GM19239 (cell line): ENCODE measurements at regions not wholly inside any gene's neighbourhood (a gene's known extent, or its start where the extent isn't known, plus 50 kb on each side); places are given as distances from the start of the nearest gene placed in this dataset.

Source experiments
- DNase-seq: peaks from one replicate; pipeline ENCODE4 v3.0.0; 2011; ENCODE audit warnings: low spot score; ENCODE audit not compliant: insufficient read length
- FAIRE-seq: peaks from 2 replicates; lab custom pipeline; 2011; peaks lifted over from hg19 to GRCh38; lab: Jason Lieb, UNC

DNA sequence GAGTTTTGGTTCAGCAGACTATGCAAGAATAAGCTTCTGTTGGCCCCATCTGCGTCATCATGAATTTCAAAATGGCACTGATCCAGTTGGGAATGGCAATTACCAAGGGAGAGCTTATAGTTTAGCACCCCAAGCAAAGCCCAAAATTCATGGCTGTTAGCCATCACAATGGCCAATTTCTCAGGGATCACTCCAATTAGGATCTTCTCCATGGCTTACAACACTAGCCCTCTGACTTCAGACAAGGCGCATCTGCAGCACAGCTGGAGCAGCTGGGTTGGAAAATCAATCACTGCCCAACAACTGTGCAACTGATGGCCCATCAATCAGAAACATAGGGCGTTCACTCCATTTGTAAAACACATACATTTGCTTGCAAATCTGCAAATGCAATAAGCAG lies 273.6 kb downstream of the SRBD1 start:
- DNase-seq (no peak), FAIRE-seq (no peak)

DNA sequence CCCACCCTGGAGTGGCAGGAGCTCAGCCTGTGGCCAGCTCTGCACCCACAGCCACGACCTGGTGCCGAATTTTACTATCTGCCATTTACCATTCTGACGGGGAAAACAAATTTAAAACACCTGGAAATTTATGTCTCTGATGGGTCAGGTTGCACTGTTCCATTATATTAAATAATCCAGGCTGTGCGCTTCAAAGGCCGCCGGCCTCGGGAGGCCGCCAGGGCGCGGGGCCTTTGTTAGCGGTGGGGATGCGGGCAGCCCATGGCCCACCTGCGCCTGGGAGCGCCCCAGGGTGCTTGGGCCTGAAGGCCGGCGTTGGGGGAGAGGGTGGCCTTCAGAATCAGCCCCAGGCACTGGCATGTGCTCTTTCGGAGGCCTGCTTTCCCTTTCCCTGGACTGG lies 276.9 kb downstream of the SRBD1 start:
- no peak for FAIRE-seq

DNA sequence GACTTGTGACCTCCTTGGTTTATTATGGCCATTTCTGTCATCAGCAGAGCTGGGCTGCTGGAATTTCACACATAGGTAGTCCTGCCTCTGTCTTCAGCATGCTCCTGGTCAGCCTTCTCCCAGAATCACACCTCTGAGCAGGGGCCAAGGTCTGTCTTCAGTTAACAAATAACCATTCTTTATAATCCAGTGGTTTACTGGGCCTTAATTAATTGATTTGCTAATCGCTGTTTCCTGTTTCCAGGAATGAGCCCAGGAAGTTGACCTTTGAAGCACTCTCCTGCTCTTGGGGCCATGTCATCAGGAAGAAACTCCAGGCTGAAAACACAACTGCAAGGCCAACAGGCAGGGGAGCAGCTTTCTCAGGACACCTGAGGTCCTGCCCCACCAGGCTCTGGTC lies 278.5 kb downstream of the SRBD1 start:
- DNase-seq: no peak

More for the DNA sequence above, 276.9 kb downstream of the SRBD1 start:
- no peak for DNase-seq

DNA sequence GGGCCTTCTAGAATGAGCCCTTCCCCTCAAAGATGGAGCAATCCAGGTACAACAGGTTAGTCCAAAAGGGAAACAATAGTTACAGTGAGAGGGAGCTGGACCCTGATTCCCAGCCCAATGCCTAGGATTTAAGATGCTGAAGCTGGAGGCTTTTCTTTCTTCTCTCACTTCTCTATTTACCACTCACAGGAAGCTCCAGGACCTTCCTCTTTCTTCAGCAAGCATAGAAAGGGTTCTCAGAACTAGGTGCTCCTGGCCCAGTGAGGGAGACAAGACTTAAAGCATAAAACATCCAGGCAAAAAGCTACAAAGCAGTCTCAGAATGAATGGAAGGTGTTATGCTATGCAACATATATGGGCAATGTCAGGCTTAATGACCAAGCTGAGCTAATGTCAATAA lies 279.0 kb downstream of the SRBD1 start:
- DNase-seq: no peak
- no peak for FAIRE-seq

More for the DNA sequence above, 278.5 kb downstream of the SRBD1 start:
- FAIRE-seq: no peak

DNA sequence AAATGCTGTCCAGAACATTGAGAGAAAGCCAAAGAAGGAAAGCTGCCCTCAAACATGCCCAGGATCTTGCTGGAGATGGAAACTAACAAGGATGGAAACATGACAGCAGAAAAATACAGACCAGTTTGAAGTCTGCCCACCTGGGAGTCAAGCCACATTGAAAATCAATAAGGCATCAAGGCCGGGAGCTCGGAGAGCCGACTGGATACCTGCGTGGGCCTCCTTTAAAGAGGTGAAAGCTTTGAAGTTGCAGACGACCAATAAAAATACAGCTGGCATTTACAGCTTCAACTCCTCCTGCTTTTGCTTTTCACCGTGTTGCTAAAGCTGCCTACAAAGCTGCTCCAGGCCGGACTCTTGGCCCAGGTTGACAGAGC lies 279.7 kb downstream of the SRBD1 start:
- no peak for FAIRE-seq
- no peak for DNase-seq

DNA sequence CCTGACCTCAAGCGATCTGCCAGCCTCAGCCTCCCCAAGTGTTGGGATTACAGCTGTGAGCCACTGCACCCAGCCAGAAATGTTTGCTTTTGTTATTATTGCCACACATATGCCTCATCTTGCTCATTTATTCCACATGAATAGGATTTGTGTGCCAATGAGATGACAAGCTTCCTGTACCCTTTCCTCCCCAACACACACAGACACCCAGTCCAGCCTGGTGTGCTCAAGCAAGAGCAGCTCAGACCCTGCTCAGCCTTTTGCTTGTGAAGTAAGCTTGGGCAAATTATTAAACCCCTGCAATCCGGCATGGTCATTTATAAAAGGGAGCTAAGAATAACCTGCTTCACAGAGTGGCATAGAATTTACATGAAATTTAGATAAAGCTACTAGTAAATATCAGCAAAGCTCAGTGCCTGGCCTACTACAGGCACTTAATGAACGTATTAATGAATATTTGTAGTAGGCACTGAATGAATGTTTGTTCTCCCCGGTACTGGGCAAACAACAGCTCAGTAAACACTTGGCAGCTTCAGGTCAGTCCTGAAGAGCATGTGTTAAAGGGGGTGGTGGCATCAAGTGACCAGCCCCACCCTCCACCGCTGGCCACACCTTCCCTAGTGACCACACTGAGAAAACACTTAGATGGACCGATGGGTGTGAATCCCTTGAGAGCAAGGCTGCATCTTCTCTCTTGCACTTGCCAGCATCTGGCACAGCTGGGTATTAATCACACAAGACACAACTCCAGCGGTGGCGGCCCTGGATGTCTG lies 280.2 kb downstream of the SRBD1 start:
- FAIRE-seq (no peak), DNase-seq (no peak)

DNA sequence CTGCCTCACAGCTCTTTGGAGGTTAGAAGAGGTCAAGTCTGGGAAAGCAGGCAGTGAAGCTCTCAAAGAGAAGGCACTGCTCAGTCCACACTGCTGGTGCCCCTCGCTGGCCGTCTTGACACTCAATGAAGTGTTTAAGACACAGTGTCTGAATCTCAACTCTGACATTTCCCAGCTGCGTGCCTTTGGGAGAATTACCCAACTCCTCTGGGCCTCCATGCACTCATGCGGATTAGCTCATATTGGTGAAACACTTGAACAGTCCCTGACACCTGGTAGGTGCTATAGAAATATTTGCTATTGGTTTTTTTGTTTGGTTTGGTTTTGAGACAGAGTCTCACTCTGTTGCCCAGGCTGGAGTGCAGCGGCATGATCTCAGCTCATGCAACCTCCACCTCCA lies 281.0 kb downstream of the SRBD1 start:
- no peak for DNase-seq

DNA sequence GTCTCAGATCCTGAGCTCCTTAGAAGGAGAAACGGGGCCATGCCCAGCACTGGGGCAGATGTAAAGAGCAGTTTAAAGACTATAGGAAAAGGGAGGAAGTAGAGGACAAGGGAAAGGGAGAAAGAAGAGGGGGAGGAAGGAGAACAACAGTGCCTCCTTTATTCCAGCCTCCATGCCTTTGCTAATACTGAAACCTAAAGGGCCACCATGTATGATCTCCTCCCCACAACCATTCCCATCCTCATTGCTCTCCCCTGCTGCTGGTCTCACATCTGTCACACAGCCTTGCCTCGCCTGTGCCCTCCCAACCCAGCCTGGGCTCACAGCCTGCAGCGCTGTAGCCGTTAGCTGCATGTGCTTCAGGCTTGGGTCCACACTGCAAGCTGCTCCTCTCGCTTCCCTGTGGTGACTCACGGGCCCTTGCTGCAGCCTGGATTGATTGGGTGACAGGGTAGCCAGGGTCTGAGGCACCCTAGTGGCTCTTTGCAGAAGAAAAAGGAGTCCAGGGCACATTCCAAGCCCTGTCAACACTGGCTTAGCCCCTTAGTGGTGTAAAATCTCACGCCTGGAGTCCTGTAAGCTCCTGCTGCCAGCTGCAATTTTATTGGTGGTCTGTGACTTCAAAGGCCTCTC lies 281.9 kb downstream of the SRBD1 start:
- DNase-seq: no peak
- FAIRE-seq: no peak

More for the DNA sequence above, 281.0 kb downstream of the SRBD1 start:
- no peak for FAIRE-seq

DNA sequence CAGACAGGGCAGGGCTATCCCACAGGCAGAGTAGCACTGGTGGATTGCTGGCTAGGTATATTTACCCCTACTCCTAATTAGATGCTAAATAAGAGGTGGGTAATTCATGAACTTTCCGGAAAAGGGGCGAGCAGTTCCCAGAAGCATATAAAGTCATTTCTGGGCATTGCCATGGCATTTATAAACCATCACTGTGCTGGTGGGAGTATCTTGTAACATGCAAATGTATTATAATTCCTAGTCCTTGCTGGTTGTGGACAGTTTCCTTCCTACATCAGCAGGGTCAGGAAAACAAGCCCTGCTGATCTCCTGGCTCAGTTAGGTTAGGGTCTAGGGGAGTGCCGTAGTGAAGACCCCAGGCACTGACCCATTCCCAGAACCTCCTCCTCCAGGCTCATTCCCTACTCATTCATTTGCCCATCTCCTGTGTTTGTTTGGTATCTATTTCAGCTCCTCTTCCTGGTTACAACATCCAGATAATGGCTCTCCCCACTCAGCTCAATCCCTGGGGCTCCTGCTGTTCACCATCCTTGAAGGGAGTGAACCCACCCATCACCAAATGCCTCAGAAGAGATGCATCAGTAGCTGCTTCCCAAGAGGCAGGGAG lies 282.7 kb downstream of the SRBD1 start:
- FAIRE-seq (no peak), DNase-seq (no peak)

DNA sequence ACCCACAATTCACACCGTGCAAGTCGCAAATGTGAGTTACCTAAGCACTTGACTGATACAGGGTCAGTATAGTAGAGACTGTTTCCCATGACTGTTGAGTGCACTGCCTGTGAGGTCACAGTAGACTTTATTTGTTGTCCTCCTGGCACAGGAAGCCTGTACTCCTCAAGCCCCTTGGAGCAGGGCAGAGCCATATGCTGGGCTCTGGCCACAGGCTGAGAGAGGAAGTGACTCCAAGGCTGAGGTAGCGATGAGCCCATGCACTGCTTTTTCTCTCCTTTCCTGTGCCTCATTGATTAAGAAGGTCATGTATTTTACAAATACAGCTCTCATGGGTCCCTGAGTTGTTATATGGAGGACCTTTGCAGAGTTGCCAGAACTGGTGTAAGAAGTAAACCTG lies 287.7 kb downstream of the SRBD1 start:
- FAIRE-seq (no peak), DNase-seq (no peak)

DNA sequence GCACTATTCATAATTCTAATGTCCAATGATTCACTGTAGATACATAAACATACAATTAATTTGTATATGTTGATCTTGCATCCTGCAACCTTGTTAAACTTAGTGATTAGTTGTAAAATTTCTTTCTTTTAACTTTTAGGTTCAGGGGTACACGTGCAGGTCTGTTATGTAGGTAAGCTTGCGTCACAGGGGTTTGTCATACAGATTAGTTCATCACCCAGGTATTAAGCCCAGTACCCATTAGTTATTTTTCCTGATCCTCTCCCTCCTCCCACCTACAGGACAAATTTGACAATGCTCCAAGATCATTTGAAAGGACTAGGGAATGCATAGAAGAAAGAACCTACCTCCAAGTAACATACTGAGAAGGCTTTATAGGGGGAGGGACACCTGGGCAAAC lies 290.1 kb downstream of the SRBD1 start:
- DNase-seq: no peak
- FAIRE-seq: no peak

DNA sequence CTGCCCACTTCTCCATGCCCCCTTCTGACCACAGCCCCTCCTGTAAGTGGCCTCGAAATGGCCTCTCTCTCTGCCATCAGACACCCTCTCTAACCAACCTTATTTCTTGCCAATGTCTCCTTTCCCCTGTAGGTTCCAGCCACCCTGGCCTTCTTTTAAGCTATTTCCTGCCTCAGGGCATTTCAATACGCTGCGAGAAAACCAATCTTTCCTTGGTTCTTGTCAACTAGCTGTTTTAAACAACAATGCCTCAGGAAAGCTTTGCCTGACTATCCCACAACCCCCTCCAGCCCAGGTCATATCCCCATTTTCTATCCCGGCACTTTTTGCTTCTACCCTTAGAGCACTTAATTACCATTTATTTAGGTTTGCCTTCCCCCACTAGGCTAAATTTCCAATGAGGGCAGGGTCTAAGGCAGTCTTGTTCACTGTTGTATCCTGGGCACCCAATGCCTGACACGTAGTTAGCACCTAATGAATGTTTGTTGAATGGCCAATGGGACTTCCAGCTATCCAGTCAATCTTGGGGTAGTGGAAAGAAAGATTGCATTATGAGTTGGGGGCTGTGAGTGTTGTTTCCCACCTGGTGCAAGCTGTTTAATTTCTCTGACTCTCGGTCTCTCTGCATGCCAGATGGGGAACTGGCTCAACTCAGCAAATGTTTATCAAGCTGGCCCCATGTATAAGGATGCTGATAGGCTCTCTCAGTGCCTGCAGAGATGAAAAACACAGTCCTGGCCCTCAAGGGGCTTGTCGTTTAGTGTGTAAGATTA lies 291.2 kb downstream of the SRBD1 start:
- no peak for FAIRE-seq

DNA sequence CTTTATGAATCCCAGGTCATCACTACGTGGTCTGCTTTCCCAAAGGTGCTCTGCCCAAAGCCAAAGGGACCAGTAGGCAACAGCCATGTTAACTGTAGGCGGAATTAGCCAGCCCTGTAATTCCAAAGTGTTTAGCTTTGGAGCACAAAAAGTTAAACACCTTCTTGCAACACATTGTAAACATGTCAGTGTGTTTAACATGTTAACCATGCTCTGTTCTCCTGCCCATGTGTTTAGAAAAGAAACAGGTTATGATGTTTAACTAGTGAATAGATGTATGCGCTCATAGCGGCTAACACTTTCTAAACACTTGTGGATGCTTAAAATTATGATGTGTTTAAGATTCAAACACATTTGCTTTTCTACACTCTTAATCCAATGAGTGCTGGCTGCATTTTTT lies 292.4 kb downstream of the SRBD1 start:
- no peak for FAIRE-seq
- no peak for DNase-seq

More for the DNA sequence above, 291.2 kb downstream of the SRBD1 start:
- no peak for DNase-seq

DNA sequence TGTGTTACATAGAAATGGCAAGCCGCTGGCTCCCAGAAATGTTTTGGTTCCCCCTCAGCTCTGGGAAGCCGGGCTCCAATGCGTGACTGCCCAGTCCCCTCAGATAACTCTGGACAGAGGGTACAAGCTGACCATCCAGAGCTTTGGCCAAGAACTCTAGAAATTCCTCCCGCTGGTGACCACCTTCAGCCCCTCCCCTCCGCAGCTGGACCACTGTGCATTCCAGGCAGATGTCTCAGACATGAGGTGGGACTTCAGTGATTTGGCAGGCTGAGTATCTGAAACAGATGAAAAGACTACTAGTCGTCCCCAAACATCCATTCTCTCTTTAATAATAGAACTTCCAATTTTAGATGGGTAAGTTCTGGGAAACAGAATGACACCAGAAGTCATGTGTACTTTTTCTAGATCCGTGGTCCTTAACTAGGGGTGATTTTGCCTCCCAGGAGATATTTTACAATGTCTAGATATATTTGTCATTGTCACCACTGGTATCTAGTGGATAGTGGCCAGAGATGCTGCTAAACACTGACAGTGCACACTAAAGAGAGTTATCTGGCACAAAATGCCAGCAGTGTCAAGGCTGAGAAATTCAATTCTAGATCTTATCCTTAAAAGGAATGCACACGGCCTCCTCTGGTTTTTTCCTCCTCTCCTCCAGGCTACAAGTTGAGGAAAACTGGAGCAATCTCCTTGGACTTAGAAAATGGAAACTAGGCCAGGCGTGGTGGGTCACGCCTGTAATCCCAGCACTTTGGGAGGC lies 294.3 kb downstream of the SRBD1 start:
- no peak for DNase-seq
- no peak for FAIRE-seq

DNA sequence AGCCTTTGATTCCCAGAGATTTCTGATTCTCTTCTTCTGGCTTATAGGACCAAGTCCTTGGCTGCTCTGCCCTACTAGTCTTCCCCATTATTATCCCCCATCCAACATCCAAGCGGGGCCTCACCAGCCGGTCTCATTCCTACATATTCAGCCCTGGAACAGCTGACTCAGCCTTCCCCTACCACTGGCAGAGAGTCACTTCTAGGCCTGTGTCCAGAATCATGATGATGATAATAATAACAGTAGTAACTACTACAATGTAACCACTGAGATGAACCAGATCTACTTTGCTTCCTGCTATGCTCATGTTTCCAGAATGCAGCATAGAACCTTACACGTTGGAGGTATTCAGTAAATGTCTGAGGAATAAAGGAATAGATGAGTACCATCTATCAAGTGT lies 295.2 kb downstream of the SRBD1 start:
- no peak for FAIRE-seq
- no peak for DNase-seq

DNA sequence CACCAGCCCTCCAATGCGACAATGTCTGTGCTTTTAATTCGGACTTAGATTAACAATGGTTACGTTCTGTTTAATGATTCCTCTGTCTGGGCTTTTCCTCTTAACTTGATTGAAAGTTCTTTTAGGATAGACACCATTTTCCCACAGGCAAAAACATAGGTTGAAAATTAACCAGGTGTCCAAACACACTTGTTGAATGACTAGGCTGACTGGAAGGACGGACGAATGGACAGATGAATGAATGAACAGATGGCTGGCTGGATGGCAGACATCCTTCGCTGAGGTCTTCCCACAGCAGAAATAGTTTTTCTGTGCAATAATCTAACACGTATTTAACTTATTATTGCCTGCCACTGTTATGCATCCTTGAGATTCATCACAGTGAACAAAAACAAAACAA lies 298.8 kb downstream of the SRBD1 start:
- DNase-seq (no peak), FAIRE-seq (no peak)

DNA sequence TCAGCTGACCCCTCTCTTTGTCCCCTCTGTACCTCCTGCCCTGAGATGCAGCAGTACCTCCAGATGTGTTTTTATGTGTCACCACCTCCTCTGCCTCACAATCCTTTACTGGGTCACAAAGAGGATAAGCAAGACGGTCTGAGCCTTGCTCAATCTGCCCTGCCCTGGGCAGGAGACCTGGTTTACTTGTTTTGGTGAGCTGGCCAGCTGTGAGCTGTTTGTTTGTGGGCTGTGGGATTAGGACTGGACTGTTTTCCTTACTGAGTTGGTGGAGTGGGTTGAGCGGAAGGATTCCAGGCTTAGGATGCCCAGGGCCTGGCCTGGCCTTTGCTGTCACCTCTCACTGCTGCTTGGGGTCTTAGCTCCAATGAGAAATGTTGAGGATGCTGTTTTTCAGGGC lies 299.5 kb downstream of the SRBD1 start:
- DNase-seq (no peak), FAIRE-seq (no peak)

DNA sequence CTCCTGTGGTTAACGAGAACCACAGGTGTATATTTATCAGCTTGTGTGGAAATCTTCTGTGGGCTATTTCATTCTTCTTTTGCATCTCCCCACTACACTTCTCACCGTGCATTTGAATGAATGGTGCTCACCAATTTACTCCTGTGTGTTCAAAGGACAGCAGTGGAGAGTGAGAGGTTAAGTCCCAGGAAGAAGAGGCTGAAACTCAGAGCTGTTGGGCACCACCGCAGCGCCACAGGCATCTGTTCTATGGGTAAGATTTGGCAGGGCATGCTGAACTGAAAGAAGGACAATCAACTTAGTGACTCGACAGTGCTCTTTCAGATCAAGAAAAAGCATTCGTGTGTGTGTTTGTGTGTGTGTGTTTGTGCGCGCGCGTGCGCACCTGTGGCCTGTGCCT lies 297.9 kb upstream of the SIX2 start:
- DNase-seq: no peak
- no peak for FAIRE-seq

DNA sequence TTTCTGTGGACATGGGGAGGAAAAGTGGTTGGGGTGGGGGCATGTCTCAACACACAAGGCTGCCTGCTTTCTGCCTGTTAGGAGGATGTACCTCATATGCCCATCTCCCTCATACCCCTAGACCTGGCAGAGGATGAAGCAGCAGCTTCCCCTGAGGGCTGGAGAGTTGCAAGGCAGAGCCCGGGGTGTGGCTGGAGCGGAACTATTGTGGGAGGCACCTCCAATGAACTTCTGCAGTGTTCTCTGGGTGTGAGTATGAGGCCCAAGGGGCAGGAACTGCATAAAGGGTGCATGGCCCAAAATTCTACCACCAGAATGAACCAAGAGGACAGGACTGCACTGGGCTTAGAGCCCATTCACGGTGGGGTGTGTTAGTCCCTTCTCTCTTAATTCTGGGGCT lies 296.3 kb upstream of the SIX2 start:
- DNase-seq (no peak), FAIRE-seq (no peak)
